DOHH2 (cell line): ENCODE measurements at regions not wholly inside any gene's neighbourhood (a gene's known extent, or its start where the extent isn't known, plus 50 kb on each side); places are given as distances from the start of the nearest gene placed in this dataset.

Experiments
- H3F3A ChIP-seq: fragments of 200-600 bp; sonication (generic), shearing (Covaris generic); 2 replicates; pipeline ENCODE4 v1.6.0; 2016; ENCODE audit warnings: antibody characterized with exemption, mild to moderate bottlenecking; ENCODE audit not compliant: control insufficient read depth, insufficient read depth
- H3K27ac ChIP-seq: fragments of 200-600 bp; sonication (generic); 2 replicates; pipeline ENCODE4 v1.5.1; 2014; ENCODE audit warnings: low read depth, mild to moderate bottlenecking, low read length, moderate library complexity
- H3K27me3 ChIP-seq: fragments of 200-600 bp; sonication (generic); 2 replicates; pipeline ENCODE4 v1.6.1; 2014; ENCODE audit warnings: mild to moderate bottlenecking, low read length, mixed read lengths; ENCODE audit not compliant: control insufficient read depth
- H3K36me3 ChIP-seq: fragments of 200-600 bp; sonication (generic); 2 replicates; pipeline ENCODE4 v1.6.1; 2014; ENCODE audit warnings: mild to moderate bottlenecking, low read length, moderate library complexity, mixed read lengths; ENCODE audit not compliant: control insufficient read depth
- H3K4me1 ChIP-seq: fragments of 200-600 bp; sonication (generic); 2 replicates; pipeline ENCODE4 v1.6.1; 2014; ENCODE audit warnings: mild to moderate bottlenecking, low read length, mixed read lengths; ENCODE audit not compliant: control insufficient read depth
- H3K4me2 ChIP-seq: fragments of 200-600 bp; sonication (generic); 2 replicates; pipeline ENCODE4 v1.6.0; 2014; ENCODE audit warnings: mild to moderate bottlenecking, low read length, moderate library complexity
- H3K4me3 ChIP-seq: fragments of 200-600 bp; sonication (generic); 2 replicates; pipeline ENCODE4 v1.5.1; 2014; ENCODE audit warnings: mild to moderate bottlenecking, low read length, mixed read lengths
- H3K79me2 ChIP-seq: fragments of 200-600 bp; sonication (generic); 2 replicates; pipeline ENCODE4 v1.6.1; 2014; ENCODE audit warnings: mild to moderate bottlenecking, low read length, mixed read lengths; ENCODE audit not compliant: control insufficient read depth
- H3K9me2 ChIP-seq: fragments of 200-600 bp; sonication (generic); replicated peaks from 2 replicates; pipeline ENCODE4 v1.6.1; 2014; ENCODE audit warnings: mild to moderate bottlenecking, low read length, mixed read lengths; ENCODE audit not compliant: control insufficient read depth
- H3K9me3 ChIP-seq: fragments of 200-600 bp; sonication (generic); 2 replicates; pipeline ENCODE4 v1.6.1; 2014; ENCODE audit warnings: antibody characterized with exemption, low read length, mixed read lengths; ENCODE audit not compliant: control insufficient read depth, insufficient read depth
- H4K20me1 ChIP-seq: fragments of 200-600 bp; sonication (generic); 2 replicates; pipeline ENCODE4 v1.6.0; 2014; ENCODE audit warnings: low read depth, mild to moderate bottlenecking, antibody characterized with exemption, low read length, moderate library complexity; ENCODE audit not compliant: control insufficient read depth, insufficient read depth
- CTCF ChIP-seq: fragments of 200-600 bp; sonication (generic); IDR thresholded peaks from one replicate; pipeline ENCODE4 v1.5.1; 2014; ENCODE audit warnings: antibody characterized with exemption, mild to moderate bottlenecking, low read depth, low read length; ENCODE audit not compliant: poor library complexity, severe bottlenecking
- EZH2phosphoT487 ChIP-seq: fragments of 200-600 bp; sonication (generic); IDR thresholded peaks from 2 replicates; pipeline ENCODE4 v1.6.1; 2017; ENCODE audit warnings: borderline replicate concordance, mild to moderate bottlenecking, antibody characterized with exemption, low read length, moderate library complexity, mixed read lengths

- Histone ChIP-seq H3K27ac (no peak overlapping the region), H3F3A (no peaks in the 10 kb centered on the region), H3K9me3 (peaks cover 3% of the 10 kb centered on the region; the same call in 1 of the 2 replicates), H3K9me2 (no peaks in the 10 kb centered on the region), H3K27me3 (no peaks in the 10 kb centered on the region), H3K36me3 (no peaks in the 10 kb centered on the region), H3K79me2 (no peaks in the 10 kb centered on the region), H4K20me1 (no peaks in the 10 kb centered on the region), H3K4me2 (no peak overlapping the region), H3K4me1 (no peaks in the 10 kb centered on the region), H3K4me3 (no peak overlapping the region)
- TF ChIP-seq EZH2phosphoT487 (no peak), CTCF (no peak)
These were observed 344.9 kb downstream of the SMOC2 start for GRCh38 chr6:168785720-168786511.

GRCh38 chr6:168784426-168784825, 343.4 kb downstream of the SMOC2 start:
- H3K36me3 ChIP-seq = no peaks in the 10 kb centered on the region
- TF ChIP-seq EZH2phosphoT487 (no peak), CTCF (no peak)
- H3K4me3 ChIP-seq = no peak overlapping the region

GRCh38 chr6:168783720-168784119, 342.7 kb downstream of the SMOC2 start:
- H3K4me2 ChIP-seq = no peak overlapping the region
- TF ChIP-seq CTCF = no peak
- no peak for TF ChIP-seq EZH2phosphoT487
- no peaks in the 10 kb centered on the region for H3K4me1 ChIP-seq
- H3K36me3 ChIP-seq = no peaks in the 10 kb centered on the region
- no peaks in the 10 kb centered on the region for H4K20me1 ChIP-seq
- H3K27me3 ChIP-seq = no peaks in the 10 kb centered on the region
- H3K9me3 ChIP-seq = no peaks in the 10 kb centered on the region
- no peak overlapping the region for H3K4me3 ChIP-seq
- no peaks in the 10 kb centered on the region for H3F3A ChIP-seq
- H3K9me2 ChIP-seq = no peaks in the 10 kb centered on the region
- H3K27ac ChIP-seq = no peak overlapping the region
- H3K79me2 ChIP-seq = no peaks in the 10 kb centered on the region

More at GRCh38 chr6:168784426-168784825, 343.4 kb downstream of the SMOC2 start:
- H3K4me1 ChIP-seq = no peaks in the 10 kb centered on the region
- H3F3A ChIP-seq = no peaks in the 10 kb centered on the region
- H3K79me2 ChIP-seq = no peaks in the 10 kb centered on the region
- H3K27me3 ChIP-seq = no peaks in the 10 kb centered on the region
- H3K9me2 ChIP-seq = no peaks in the 10 kb centered on the region
- no peak overlapping the region for H3K27ac ChIP-seq
- no peaks in the 10 kb centered on the region for H4K20me1 ChIP-seq
- H3K4me2 ChIP-seq = no peak overlapping the region
- no peaks in the 10 kb centered on the region; the same call in 1 of the 2 replicates for H3K9me3 ChIP-seq
